GM19372 (cell line): ENCODE measurements at regions not wholly inside any gene's neighbourhood (a gene's known extent, or its start where the extent isn't known, plus 50 kb on each side); places are given as distances from the start of the nearest gene placed in this dataset.
"Not testable (repeated sequence)": the region's sequence is repeated elsewhere in the genome, so short reads cannot be mapped to it uniquely, and the experiment has no call there.

Experiments
- ATAC-seq: cut with Tn5 transposase; IDR thresholded peaks from one replicate; pipeline ENCODE4 v1.9.1; 2021; ENCODE audit warnings: mild to moderate bottlenecking, low read depth, moderate library complexity; ENCODE audit not compliant: unreplicated experiment

GRCh38 chr10:63833411-63834060 lies 312.3 kb downstream of the REEP3 start:
- no peak for ATAC-seq

- no peak for ATAC-seq
Measured at GRCh38 chr10:63836666-63837442, 315.7 kb downstream of the REEP3 start.

- no peak for ATAC-seq
Measured at GRCh38 chr10:63841761-63842160, 320.6 kb downstream of the REEP3 start.

GRCh38 chr10:63843107-63843506 lies 321.9 kb downstream of the REEP3 start:
- no peak for ATAC-seq

GRCh38 chr10:63848871-63849270 lies 327.7 kb downstream of the REEP3 start:
- not testable (repeated sequence) for ATAC-seq

GRCh38 chr10:63862860-63863259 lies 341.7 kb downstream of the REEP3 start:
- no peak for ATAC-seq

GRCh38 chr10:63865210-63865609 lies 344.0 kb downstream of the REEP3 start:
- ATAC-seq, result no peak

GRCh38 chr10:63866075-63866746 lies 345.0 kb downstream of the REEP3 start:
- peak; percentile 86 for ATAC-seq

GRCh38 chr10:63866747-63867140 lies 345.5 kb downstream of the REEP3 start:
- ATAC-seq, result peak; percentile 66

GRCh38 chr10:63878428-63878827 lies 357.2 kb downstream of the REEP3 start:
- ATAC-seq, result no peak

GRCh38 chr10:63883861-63884260 lies 362.7 kb downstream of the REEP3 start:
- ATAC-seq, result no peak

- ATAC-seq, result no peak
Measured at GRCh38 chr10:63884426-63884825, 363.2 kb downstream of the REEP3 start.

GRCh38 chr10:63885156-63885555 lies 364.0 kb downstream of the REEP3 start:
- no peak for ATAC-seq

- no peak for ATAC-seq
Measured at GRCh38 chr10:63886281-63887022, 365.3 kb downstream of the REEP3 start.

- no peak for ATAC-seq
Measured at GRCh38 chr10:63887023-63887589, 365.9 kb downstream of the REEP3 start.

- no peak for ATAC-seq
Measured at GRCh38 chr10:63887600-63888370, 366.6 kb downstream of the REEP3 start.

GRCh38 chr10:63889803-63890202 lies 368.6 kb downstream of the REEP3 start:
- ATAC-seq, result no peak

- ATAC-seq, result no peak
Measured at GRCh38 chr10:63896992-63897391, 375.8 kb downstream of the REEP3 start.

GRCh38 chr10:63899673-63900300 lies 378.6 kb downstream of the REEP3 start:
- no peak for ATAC-seq
